ENCODE measurements at regions not wholly inside any gene's neighbourhood (a gene's known extent, or its start where the extent isn't known, plus 50 kb on each side); places are given as distances from the start of the nearest gene placed in this dataset.

- TF ChIP-seq ATF6 (CRISPR knock-in tag; conservative IDR thresholded peaks at IDR 0.05) (no peak), RNF2 (conservative IDR thresholded peaks at IDR 0.05; ENCODE audit: low read depth) (no peak), HDAC1 (CRISPR knock-in tag; IDR thresholded peaks at IDR 0.05) (no peak), SP4 (CRISPR knock-in tag; IDR thresholded peaks at IDR 0.05) (no peak), ATM (IDR thresholded peaks at IDR 0.05; ENCODE audit: borderline replicate concordance) (no peak), EZH2 (conservative IDR thresholded peaks at IDR 0.05; ENCODE audit: low read depth, low read length) (no peak), POLR2A (IDR thresholded peaks at IDR 0.05; ENCODE audit: insufficient read depth in 1 of 2, low read depth in 2 of 2, low read length in 2 of 2) (no peak), HCFC1 (IDR thresholded peaks at IDR 0.05; ENCODE audit: low read depth, low read length) (no peak), SUZ12 (IDR thresholded peaks at IDR 0.05; ENCODE audit: low read depth, low read length) (no peak), MEIS1 (CRISPR knock-in tag; IDR thresholded peaks at IDR 0.05; ENCODE audit: borderline replicate concordance) (no peak)
These were observed 362.7 kb downstream of the REEP3 start for GRCh38 chr10:63883861-63884260.

Data from HepG2 (cell line).